HG02973 (cell line): ENCODE measurements at regions not wholly inside any gene's neighbourhood (a gene's known extent, or its start where the extent isn't known, plus 50 kb on each side); places are given as distances from the start of the nearest gene placed in this dataset.

Experiments used
- ATAC-seq: cut with Tn5 transposase; IDR thresholded peaks from one replicate; pipeline ENCODE4 v1.9.1; 2021; ENCODE audit warnings: moderate library complexity; ENCODE audit not compliant: unreplicated experiment

DNA sequence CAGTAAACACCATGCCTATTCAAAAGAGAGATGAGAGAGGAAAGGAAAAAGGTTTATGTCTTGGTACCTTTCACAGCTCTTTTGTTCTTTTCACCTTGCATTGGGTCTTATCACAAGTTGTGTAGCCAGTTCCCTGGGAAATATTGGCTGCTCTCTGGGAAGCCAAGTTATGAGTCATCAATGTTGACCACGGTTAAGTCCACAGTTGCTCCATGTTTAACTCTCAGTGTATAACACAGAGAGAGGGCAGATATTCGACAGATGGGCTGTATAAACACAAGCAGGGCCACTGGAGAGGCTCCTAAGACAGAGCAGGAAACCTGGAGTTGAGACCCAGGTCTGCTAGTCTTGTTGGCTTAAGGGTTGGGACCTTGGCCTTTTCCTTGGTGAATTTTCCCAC, 718.6 kb downstream of the QKI start:
- ATAC-seq = no peak

DNA sequence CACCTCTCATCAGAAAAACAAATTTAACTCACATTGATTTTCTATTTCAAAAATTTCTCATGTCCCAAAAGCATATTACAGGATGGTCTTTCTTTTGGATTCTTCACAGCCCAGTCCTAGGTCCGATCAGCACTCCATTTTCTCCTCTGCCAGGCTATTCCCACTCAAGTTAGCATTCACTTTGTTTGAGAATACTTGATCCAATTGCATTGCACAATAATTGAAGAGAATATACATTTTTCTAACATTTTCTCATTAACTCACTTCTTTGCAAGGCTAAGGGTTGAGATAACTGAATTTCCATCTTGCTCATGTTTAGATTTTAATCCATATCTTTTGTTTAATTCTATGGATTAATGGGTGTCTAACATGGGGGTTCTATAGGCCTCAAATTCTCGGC, 716.1 kb downstream of the QKI start:
- ATAC-seq = no peak

GRCh38 chr6:164130151-164130550, 715.6 kb downstream of the QKI start:
- no peak for ATAC-seq

GRCh38 chr6:164129218-164129617, 714.7 kb downstream of the QKI start:
- ATAC-seq = no peak

GRCh38 chr6:164128101-164128500, 713.6 kb downstream of the QKI start:
- no peak for ATAC-seq

DNA sequence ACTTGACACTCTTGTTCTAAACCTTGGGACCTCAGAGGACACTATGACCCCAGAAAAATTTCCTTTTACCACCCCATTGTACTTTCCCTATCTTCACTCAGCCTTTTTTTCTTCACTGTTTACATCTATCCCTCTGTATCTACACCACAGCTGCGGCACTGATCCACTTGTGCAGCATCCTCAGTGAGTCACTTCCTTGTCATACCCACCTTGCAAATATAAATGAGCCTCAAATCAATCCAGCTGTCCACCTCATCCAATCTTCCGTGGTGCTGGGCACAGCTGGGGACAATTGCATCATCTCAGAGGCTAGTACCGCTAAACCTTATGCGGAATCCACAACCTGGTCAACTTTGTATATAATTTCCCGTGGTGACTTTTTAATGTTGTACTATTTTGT, 710.5 kb downstream of the QKI start:
- no peak for ATAC-seq

DNA sequence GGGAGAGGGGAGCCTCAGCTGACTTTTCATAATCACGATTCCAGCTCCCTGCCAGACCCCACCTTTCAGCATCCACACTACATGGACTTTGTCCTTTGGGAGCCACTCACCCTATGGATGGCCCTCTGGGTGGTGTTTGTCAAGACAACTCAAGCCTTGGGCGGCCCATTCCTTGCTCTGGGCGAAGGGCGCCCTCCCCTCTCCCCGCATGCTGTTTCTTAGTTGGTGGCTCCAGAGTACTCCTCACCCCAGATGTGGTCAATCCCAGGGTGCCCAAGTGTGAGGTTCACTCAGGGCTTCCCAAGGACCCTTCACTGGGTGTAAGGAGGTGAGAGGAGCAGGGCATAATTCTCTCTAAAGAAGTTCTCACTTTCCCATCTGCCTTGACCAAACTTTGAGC, 710.0 kb downstream of the QKI start:
- no peak for ATAC-seq

GRCh38 chr6:164122109-164122508, 707.6 kb downstream of the QKI start:
- ATAC-seq = no peak

DNA sequence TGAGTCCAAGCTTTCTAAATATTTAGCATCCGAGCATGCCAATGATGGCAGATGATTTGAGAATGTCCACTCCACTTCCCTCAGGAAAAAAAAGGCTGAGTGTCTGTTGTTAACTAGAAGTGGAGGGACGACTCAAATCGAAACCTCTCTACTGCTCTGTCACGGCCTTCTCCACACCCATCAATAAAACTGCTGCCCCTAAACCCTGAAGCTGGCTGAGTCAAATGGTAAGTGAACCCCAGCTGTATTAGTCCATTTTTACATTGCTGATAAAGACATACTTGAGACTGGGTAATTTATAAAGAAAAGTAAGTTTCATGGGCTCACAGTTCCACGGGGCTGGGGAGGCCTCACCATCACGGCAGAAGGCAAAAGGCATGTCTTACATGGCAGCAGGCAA, 707.0 kb downstream of the QKI start:
- ATAC-seq = no peak

DNA sequence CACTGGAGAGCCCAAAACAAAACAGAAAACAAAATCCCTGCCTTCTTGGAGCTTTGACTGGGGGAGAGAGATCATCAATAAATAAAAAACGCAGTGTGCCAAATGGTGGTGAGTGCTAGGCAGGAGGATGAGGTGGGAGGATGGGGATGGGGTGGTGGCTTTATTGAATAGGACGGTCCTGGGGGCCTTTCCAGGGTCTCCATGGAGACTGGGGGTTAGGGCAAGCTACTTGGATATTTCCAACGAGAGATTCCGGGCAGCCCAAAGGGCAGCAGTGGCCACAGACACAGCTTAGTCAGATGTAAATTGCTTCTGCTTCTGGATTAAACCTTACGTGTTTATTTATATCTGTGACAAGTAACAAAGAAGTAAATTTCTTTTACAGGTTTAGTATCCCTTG, 700.1 kb downstream of the QKI start:
- ATAC-seq = no peak

- no peak for ATAC-seq
Observed at GRCh38 chr6:164114051-164114450, 699.5 kb downstream of the QKI start.

DNA sequence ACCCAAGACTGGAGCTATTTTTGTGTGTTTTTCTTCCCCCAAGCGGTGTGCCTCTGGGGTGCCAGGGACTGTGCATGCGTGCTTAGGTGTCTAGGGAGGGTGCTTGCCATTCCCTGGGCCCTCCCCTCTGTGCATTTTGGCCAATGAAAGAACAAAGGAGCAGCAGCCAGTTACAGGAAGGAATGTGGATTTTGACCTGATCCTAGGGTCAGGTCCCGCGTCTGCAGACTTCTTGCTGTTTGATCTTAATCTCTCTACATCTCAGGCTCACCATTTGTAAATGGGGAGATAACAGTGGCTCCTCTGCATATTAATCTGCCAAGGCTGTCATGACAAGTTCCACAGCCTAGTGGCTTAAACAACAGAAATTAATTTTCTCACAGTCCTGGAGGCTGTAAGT, 699.1 kb downstream of the QKI start:
- no peak for ATAC-seq

- no peak for ATAC-seq
Observed at GRCh38 chr6:164109770-164110140, 695.2 kb downstream of the QKI start.

DNA sequence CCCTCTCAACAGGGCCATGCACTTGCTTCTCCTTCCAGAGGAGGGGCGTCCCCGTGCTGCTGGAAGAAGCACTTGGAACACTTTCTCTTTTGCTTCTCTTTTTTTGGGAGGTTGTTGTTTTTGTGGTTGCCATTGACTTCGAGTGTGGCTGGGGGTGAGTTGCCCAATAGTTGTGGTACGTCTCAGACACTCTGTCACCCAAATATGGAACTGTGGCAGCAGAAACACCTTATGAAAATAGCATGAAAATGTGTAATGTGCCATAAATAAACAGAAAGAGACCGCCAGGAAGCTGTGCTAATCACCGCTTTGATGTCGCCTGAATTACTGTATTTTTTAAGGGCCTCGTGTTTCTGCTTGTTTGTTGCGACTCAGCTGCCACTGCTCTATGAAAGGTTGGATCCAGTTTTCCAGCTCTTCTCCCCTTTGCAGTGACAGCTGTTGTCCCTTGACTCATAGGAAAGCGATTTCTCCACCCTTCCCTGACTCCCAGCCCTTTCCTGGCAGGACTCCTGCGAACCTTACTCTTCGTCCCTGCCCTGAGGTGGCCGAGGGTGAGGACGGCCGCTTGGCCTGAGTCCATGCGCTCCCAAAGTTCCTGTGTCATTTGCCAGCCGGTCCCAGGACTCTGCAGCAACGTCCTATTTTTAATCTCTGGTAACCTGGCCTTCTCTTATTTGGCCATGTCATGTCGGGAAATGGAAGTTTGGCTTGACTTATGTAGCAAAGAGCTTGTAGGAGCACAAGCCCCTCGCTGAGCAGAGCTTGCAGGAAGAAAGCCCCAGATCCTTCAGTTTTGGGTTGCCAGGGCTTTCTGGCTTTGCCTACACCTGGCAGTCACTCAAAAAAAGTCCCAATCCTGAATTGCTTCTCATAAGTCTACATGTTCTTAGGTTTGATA, 694.6 kb downstream of the QKI start:
- no peak for ATAC-seq

DNA sequence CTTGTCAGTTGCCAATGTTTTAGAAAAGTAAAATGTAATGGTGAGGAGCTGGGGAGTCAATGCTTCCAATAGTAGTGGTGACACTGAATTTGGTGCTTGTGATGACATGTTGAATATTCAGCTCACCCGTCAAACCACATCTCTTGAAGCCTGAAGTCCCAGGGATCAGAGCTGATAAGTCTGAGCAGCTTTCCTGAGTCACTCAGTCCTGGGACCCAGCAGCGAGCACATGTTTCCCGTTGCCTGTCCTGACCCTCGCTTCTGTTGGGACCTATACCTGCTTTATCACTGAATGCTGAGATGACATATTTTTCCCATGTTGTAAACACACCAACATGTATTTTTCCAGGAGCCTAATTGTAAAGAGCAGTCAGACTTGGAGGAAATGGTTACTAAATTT, 693.6 kb downstream of the QKI start:
- no peak for ATAC-seq

- ATAC-seq = no peak
Observed at GRCh38 chr6:164107297-164107995, 692.9 kb downstream of the QKI start.

- no peak for ATAC-seq
Observed at GRCh38 chr6:164106345-164106769, 691.8 kb downstream of the QKI start.

GRCh38 chr6:164105705-164106104, 691.2 kb downstream of the QKI start:
- no peak for ATAC-seq

DNA sequence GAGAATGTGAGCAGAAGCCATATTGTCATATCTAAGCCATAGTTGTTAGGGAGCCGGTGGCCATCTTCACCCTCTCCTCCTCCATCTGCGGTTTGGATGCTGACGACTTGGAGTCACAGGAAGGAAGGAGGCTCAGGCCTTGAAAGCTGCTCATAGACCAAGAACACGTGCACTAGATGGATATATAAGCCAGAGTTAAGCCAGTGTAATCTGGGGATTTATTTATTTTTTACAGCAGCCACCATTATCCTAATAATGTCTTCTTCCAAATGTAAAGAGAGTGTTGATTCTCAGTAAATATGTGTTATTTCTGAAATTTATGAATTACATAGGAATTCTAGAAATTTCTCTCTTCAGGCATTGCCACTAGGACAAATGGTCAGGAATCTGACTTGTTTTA, 689.9 kb downstream of the QKI start:
- ATAC-seq = no peak

DNA sequence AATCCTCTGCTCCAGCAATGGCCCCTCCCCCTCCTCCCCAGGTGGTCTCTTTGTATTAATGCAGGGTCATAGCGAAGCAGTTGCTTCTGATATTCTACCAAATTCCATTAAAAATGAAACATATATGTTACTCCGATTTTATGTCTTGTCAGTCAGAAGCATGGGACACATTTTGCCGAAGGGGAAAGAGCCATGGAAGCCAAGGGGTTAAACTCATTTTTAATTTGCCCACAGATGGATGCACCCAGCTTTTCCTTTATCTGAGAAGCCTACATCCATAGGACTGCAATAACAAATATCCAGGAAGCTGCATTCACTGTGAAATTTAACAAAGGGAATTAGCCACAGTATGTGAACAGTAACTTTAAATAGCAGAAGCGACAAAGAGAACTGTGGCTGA, 688.2 kb downstream of the QKI start:
- no peak for ATAC-seq

DNA sequence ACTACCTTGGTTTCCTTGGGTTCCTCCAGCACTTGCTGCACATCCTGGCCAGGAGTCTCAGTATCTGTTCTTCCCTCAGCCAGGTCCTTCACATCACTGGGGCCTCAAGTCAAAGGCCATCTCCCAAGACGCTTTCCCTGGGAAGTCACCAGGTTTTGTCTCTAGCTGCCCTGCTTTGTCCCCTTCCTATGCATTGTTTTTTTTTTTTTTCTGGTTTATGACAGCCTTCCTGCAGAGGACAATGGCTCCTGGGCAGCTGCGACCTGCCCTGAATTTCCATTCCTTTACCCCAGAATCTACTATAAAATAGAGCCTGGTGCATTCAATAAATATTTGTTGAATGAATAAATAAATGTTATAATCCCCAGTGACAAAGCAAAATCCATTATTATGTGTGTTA, 687.3 kb downstream of the QKI start:
- no peak for ATAC-seq

DNA sequence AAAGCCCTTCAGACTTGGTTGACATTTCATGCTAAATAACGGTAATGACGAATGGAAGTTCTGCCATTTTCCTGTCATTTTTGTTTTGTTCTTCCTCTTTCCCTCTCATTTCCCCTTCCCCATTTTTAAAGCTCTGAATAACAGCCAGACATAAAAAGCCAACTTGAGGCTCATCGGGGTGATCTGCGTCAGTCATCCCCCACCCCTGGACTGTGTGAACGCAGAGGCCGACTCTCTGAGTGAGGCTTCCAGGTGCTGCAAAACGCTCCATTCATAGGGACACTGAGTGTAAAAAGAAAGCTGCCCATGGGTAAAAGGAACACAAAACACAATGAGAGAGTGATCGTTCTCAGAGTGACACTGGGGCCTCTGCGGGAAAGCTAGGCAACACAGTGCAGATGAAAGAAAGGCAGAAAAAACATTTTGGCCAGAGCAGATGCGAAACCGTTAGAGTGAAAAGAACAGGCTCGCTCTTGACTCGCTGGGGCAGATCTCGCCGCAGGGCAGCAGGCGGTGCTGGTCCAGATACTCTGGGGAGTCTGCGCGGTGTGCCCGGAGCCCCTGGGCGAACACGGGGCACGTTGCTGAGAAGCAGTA, 684.8 kb downstream of the QKI start:
- ATAC-seq = no peak
